HG03521 (cell line): ENCODE measurements at regions not wholly inside any gene's neighbourhood (a gene's known extent, or its start where the extent isn't known, plus 50 kb on each side); places are given as distances from the start of the nearest gene placed in this dataset.
"Not testable (repeated sequence)": the region's sequence is repeated elsewhere in the genome, so short reads cannot be mapped to it uniquely, and the experiment has no call there.

Experiments used
- ATAC-seq: cut with Tn5 transposase; IDR thresholded peaks from one replicate; pipeline ENCODE4 v1.9.1; 2021; ENCODE audit warnings: mild to moderate bottlenecking, moderate library complexity; ENCODE audit not compliant: unreplicated experiment

GRCh38 chr12:89161557-89161956, 190.7 kb downstream of the DUSP6 start:
- ATAC-seq, result no peak

- ATAC-seq, result no peak
These were observed 191.6 kb downstream of the DUSP6 start for GRCh38 chr12:89160716-89161123.

- no peak for ATAC-seq
These were observed 194.9 kb downstream of the DUSP6 start for GRCh38 chr12:89157413-89157812.

GRCh38 chr12:89156862-89157262, 195.4 kb downstream of the DUSP6 start:
- no peak for ATAC-seq

GRCh38 chr12:89156340-89156739, 196.0 kb downstream of the DUSP6 start:
- ATAC-seq, result no peak

- ATAC-seq, result no peak
These were observed 196.5 kb downstream of the DUSP6 start for GRCh38 chr12:89155826-89156225.

GRCh38 chr12:89154743-89155499, 197.4 kb downstream of the DUSP6 start:
- no peak for ATAC-seq

GRCh38 chr12:89153341-89153740, 199.0 kb downstream of the DUSP6 start:
- no peak for ATAC-seq

GRCh38 chr12:89151536-89151935, 200.8 kb downstream of the DUSP6 start:
- no peak for ATAC-seq

- not testable (repeated sequence) for ATAC-seq
These were observed 201.5 kb downstream of the DUSP6 start for GRCh38 chr12:89150789-89151188.

GRCh38 chr12:89140602-89141238, 211.6 kb downstream of the DUSP6 start:
- no peak for ATAC-seq

- no peak for ATAC-seq
These were observed 212.2 kb downstream of the DUSP6 start for GRCh38 chr12:89140141-89140540.

GRCh38 chr12:89139390-89139789, 212.9 kb downstream of the DUSP6 start:
- no peak for ATAC-seq

GRCh38 chr12:89138048-89138852, 214.1 kb downstream of the DUSP6 start:
- no peak for ATAC-seq

GRCh38 chr12:89135976-89136634, 216.2 kb downstream of the DUSP6 start:
- ATAC-seq, result no peak

GRCh38 chr12:89134213-89134770, 218.0 kb downstream of the DUSP6 start:
- no peak for ATAC-seq

GRCh38 chr12:89129167-89129870, 223.0 kb downstream of the DUSP6 start:
- no peak for ATAC-seq

GRCh38 chr12:89126712-89127111, 225.6 kb downstream of the DUSP6 start:
- ATAC-seq, result no peak

GRCh38 chr12:89122852-89123251, 229.4 kb downstream of the DUSP6 start:
- ATAC-seq, result no peak

- ATAC-seq, result no peak
These were observed 234.8 kb downstream of the DUSP6 start for GRCh38 chr12:89117448-89118034.
